ENCODE measurements at regions not wholly inside any gene's neighbourhood (a gene's known extent, or its start where the extent isn't known, plus 50 kb on each side); places are given as distances from the start of the nearest gene placed in this dataset.

GRCh38 chr7:10468908-10469307, 504.8 kb upstream of the PHF14 start:
- no peak for ATAC-seq
- no peak overlapping the region for H2AFZ ChIP-seq (ENCODE audit: low read depth, low read length, poor library complexity, severe bottlenecking)
- H3K27me3 ChIP-seq (ENCODE audit: insufficient read depth, low read length), result no peaks in the 10 kb centered on the region
- H3K27ac ChIP-seq (ENCODE audit: low read depth, low read length), result no peak overlapping the region
- H3K9ac ChIP-seq (ENCODE audit: low read length), result no peak overlapping the region
- no peaks in the 10 kb centered on the region for H4K20me1 ChIP-seq (ENCODE audit: insufficient read depth)
- no peaks in the 10 kb centered on the region for H3K4me1 ChIP-seq (ENCODE audit: control insufficient read depth in 1 of 2, insufficient read depth in 2 of 2, low read length in 2 of 2)
- no peak overlapping the region for H3K4me2 ChIP-seq (ENCODE audit: low read length)
- no peak for TF ChIP-seq SIN3A (IDR thresholded peaks at IDR 0.05; ENCODE audit: low read depth)
- TF ChIP-seq FOSL1 (IDR thresholded peaks at IDR 0.05; ENCODE audit: low read depth), result no peak
- TF ChIP-seq ELF1 (IDR thresholded peaks at IDR 0.05; ENCODE audit: borderline replicate concordance, low read depth), result no peak
- TF ChIP-seq POLR2AphosphoS5 (IDR thresholded peaks at IDR 0.05; ENCODE audit: low read depth, low read length), result no peak
- no peak for TF ChIP-seq EGR1 (IDR thresholded peaks at IDR 0.05; ENCODE audit: low read depth)
- TF ChIP-seq ZNF274 (IDR thresholded peaks at IDR 0.05; ENCODE audit: low read depth, low read length), result no peak
- TF ChIP-seq, protein P1, sequence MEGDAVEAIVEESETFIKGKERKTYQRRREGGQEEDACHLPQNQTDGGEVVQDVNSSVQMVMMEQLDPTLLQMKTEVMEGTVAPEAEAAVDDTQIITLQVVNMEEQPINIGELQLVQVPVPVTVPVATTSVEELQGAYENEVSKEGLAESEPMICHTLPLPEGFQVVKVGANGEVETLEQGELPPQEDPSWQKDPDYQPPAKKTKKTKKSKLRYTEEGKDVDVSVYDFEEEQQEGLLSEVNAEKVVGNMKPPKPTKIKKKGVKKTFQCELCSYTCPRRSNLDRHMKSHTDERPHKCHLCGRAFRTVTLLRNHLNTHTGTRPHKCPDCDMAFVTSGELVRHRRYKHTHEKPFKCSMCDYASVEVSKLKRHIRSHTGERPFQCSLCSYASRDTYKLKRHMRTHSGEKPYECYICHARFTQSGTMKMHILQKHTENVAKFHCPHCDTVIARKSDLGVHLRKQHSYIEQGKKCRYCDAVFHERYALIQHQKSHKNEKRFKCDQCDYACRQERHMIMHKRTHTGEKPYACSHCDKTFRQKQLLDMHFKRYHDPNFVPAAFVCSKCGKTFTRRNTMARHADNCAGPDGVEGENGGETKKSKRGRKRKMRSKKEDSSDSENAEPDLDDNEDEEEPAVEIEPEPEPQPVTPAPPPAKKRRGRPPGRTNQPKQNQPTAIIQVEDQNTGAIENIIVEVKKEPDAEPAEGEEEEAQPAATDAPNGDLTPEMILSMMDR (IDR thresholded peaks at IDR 0.05 in 2 of 3, conservative IDR thresholded peaks at IDR 0.05 in 1 of 3; ENCODE audit: borderline replicate concordance in 1 of 3, insufficient read depth in 1 of 3, low read depth in 2 of 3, low read length in 2 of 3), result no peak
- TF ChIP-seq EZH2phosphoT487 (IDR thresholded peaks at IDR 0.05; ENCODE audit: borderline replicate concordance), result no peak
- no peak for TF ChIP-seq CEBPB (IDR thresholded peaks at IDR 0.05; ENCODE audit: low read depth)
- TF ChIP-seq, protein P2, sequence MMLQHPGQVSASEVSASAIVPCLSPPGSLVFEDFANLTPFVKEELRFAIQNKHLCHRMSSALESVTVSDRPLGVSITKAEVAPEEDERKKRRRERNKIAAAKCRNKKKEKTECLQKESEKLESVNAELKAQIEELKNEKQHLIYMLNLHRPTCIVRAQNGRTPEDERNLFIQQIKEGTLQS (IDR thresholded peaks at IDR 0.05), result no peak
- TF ChIP-seq, protein P3, sequence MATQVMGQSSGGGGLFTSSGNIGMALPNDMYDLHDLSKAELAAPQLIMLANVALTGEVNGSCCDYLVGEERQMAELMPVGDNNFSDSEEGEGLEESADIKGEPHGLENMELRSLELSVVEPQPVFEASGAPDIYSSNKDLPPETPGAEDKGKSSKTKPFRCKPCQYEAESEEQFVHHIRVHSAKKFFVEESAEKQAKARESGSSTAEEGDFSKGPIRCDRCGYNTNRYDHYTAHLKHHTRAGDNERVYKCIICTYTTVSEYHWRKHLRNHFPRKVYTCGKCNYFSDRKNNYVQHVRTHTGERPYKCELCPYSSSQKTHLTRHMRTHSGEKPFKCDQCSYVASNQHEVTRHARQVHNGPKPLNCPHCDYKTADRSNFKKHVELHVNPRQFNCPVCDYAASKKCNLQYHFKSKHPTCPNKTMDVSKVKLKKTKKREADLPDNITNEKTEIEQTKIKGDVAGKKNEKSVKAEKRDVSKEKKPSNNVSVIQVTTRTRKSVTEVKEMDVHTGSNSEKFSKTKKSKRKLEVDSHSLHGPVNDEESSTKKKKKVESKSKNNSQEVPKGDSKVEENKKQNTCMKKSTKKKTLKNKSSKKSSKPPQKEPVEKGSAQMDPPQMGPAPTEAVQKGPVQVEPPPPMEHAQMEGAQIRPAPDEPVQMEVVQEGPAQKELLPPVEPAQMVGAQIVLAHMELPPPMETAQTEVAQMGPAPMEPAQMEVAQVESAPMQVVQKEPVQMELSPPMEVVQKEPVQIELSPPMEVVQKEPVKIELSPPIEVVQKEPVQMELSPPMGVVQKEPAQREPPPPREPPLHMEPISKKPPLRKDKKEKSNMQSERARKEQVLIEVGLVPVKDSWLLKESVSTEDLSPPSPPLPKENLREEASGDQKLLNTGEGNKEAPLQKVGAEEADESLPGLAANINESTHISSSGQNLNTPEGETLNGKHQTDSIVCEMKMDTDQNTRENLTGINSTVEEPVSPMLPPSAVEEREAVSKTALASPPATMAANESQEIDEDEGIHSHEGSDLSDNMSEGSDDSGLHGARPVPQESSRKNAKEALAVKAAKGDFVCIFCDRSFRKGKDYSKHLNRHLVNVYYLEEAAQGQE (IDR thresholded peaks at IDR 0.05; ENCODE audit: low read depth), result no peak
- TF ChIP-seq TCF7L2 (IDR thresholded peaks at IDR 0.05; ENCODE audit: borderline replicate concordance, extremely low read depth, insufficient read depth, insufficient read length), result no peak
- no peak for TF ChIP-seq RAD21 (IDR thresholded peaks at IDR 0.05; ENCODE audit: low read depth)
- TF ChIP-seq ZFX (IDR thresholded peaks at IDR 0.05), result no peak
- no peak for TF ChIP-seq ZBTB33 (IDR thresholded peaks at IDR 0.05; ENCODE audit: extremely low read depth, insufficient replicate concordance, low read length)
- no peak for TF ChIP-seq SP1 (IDR thresholded peaks at IDR 0.05; ENCODE audit: low read depth)
- TF ChIP-seq POLR2A (IDR thresholded peaks at IDR 0.05; ENCODE audit: borderline replicate concordance, extremely low read depth, insufficient read depth, insufficient read length), result no peak
- CTCF ChIA-PET, result no interaction called here
- H3K4me3 ChIP-seq (replicated peaks in 1 of 2; ENCODE audit: low read depth in 1 of 2, low read length in 2 of 2), result no peak overlapping the region
- H3K79me2 ChIP-seq (ENCODE audit: insufficient read depth, low read length), result no peaks in the 10 kb centered on the region
- H3K9me3 ChIP-seq (ENCODE audit: control insufficient read depth in 1 of 2, insufficient read depth in 1 of 2, low read depth in 1 of 2, low read length in 2 of 2), result no peaks in the 10 kb centered on the region
- DNase-seq (ENCODE audit: low read depth, low spot score), result no peak
- POLR2A ChIA-PET, result no interaction called here
- H3K9me2 ChIP-seq (ENCODE audit: insufficient read depth), result no peaks in the 10 kb centered on the region
- intact Hi-C loops (cut with micrococcal nuclease), result no loop called here
- RAD21 ChIA-PET (ENCODE audit: low non-redundant PET in 1 of 2, low total read pairs in 2 of 2, uncharacterized antibody in 2 of 2, unreplicated experiment in 2 of 2), result no interaction called here
- no TSS peak for BruUV-seq (replicated peaks)
- H3K36me3 ChIP-seq (ENCODE audit: control insufficient read depth in 1 of 2, insufficient read depth in 2 of 2, low read length in 2 of 2), result no peaks in the 10 kb centered on the region
